GM13977 (cell line): ENCODE measurements at regions not wholly inside any gene's neighbourhood (a gene's known extent, or its start where the extent isn't known, plus 50 kb on each side); places are given as distances from the start of the nearest gene placed in this dataset.

Source experiments
- DNase-seq: peaks from one replicate; pipeline ENCODE4 v3.0.0; 2012; ENCODE audit warnings: low spot score
- CTCF ChIP-seq: IDR thresholded peaks from 2 replicates; pipeline ENCODE4 v1.5.1; 2012; ENCODE audit warnings: mild to moderate bottlenecking, control low read depth; ENCODE audit not compliant: insufficient read depth; ENCODE audit errors: extremely low read depth, missing control alignments
- in situ Hi-C: fragments of 300-500 bp; cut with MboI; formaldehyde crosslinking; loops from one replicate; pipeline ENCODE4 v1.12.0; 2022; ENCODE audit warnings: low sequenced_read_pairs, low pct_unique_long_range_greater_than_20kb, mixed read lengths, inconsistent platforms; ENCODE audit not compliant: unreplicated experiment

GRCh38 chr11:131118247-131118646 is 202.0 kb upstream of the SNX19 start:
- no peak for DNase-seq
- TF ChIP-seq CTCF: no peak
- in situ Hi-C loops: no loop called here

GRCh38 chr11:131121426-131122333 is 205.4 kb upstream of the SNX19 start:
- no peak for TF ChIP-seq CTCF
- no peak for DNase-seq
- in situ Hi-C loops: no loop called here

DNA sequence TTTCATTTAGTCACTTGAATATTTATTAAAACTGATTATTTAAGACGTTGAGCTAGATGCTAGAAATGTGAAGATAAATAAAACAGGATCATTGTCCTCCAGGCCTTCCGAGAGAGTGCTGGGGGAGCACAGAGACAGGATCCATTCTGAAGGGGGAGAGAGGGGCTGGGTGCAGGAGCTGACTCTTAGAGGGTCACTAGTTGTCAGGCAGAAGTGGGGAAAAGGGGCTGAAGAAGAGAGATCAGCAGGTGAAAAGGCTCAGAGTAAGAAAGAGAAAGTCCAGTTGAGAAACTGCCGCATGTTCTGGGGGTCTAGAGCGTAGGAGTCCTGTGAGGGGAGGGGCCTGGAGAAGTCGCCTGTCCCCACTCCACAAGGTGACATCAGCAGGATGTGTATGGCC is 206.2 kb upstream of the SNX19 start:
- no peak for TF ChIP-seq CTCF
- DNase-seq: no peak
- in situ Hi-C loops: no loop called here

DNA sequence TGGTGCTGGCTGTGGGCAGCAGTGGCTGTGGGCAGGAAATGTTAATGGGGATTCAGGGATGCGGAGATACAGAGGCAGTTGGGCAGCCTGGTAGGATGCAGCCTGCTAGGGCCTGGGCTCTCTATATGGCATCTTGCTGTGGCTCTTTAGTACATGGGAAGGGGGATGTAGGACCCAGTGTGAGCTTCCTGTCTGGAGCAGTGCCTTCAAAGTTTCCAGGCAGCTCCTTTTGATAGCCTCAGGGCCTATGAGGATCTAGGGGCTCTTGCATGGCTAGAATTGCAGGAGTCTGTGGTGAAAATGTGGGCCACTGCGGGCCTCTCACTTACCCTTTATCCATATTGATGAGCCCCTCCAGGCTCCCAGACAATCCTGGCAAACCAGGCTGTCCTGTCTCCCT is 213.2 kb upstream of the SNX19 start:
- in situ Hi-C loops: no loop called here
- no peak for DNase-seq
- TF ChIP-seq CTCF: no peak

DNA sequence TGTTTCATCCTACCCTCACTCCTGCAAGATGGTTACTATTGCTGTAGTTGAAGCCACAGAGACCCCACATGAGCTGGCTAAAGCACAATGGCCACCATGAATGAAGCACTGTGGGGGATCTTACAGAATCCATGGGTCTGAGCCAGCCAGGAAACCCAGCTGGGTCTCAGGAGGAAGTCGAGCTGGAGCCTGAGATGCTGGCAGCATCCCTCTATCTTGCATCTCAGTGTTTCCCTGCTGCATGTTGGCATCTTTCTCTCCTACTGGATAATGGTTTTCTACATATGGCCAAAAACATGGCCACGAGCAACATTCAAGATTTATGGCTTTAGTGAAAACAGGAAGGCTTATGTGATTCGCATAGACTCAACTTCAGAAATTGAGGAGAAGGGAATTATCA is 219.3 kb upstream of the SNX19 start:
- DNase-seq: no peak
- TF ChIP-seq CTCF: no peak
- in situ Hi-C loops: no loop called here

DNA sequence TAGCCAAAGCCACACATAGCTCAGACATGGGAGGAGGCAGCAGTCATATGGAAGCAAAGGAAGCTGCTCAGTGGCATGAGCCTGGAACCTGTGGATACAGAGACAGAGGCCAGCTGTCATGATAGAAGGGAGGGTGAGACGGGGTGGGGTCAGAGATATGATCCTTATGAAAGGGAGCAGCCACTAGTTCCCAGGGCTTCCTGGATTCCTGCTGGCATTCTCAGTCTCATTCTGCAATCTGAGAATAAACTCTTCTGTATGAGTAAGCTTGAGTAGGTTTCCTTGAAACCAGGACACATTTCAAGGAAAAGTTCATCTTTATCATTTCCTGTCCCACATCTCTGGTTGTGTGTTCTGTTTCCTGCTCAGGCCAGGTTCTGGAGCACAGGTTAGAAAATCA is 220.2 kb upstream of the SNX19 start:
- no peak for TF ChIP-seq CTCF
- DNase-seq: no peak
- in situ Hi-C loops: no loop called here

DNA sequence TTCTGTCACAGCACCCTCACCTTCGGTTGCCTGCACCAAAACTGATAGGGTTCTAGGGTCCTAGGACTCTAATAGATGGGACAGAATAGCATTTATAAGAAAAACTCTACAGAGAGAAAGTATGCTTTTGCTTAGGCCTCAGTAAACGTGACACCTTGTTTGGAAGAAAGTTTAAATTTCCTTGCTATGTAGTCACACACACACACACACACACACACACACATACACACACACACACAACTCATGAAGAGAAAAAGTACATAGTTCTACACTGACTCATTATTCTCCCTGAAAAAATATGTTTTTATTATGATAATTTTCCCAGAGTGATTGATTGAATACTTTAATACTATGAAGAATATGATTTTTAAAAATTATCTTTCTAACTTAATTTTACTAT is 220.8 kb upstream of the SNX19 start:
- in situ Hi-C loops: no loop called here
- no peak for DNase-seq
- TF ChIP-seq CTCF: no peak
